Cardiac fibroblast (primary cell): ENCODE measurements at regions not wholly inside any gene's neighbourhood (a gene's known extent, or its start where the extent isn't known, plus 50 kb on each side); places are given as distances from the start of the nearest gene placed in this dataset.

ENCODE experiments used
- DNase-seq, 2 donors: peaks; one replicate each; pipeline versions ENCODE4 v3.0.0 to v3.0.0-alpha.2; 2010; ENCODE audit warnings: low read depth in 2 of 2
- H3K4me3 ChIP-seq, 2 donors: replicated peaks in 1 of 2; 1 replicate in 1 of 2; 2 replicates in 1 of 2; pipeline ENCODE4 v1.5.1; 2011; ENCODE audit warnings: low read depth in 2 of 2, low read length in 2 of 2, mild to moderate bottlenecking in 2 of 2, moderate library complexity in 1 of 2
- TF ChIP-seq, protein P1 (sequence below): IDR thresholded peaks from one replicate; pipeline ENCODE4 v1.5.1; 2011; ENCODE audit warnings: low read depth, mild to moderate bottlenecking, low read length, inconsistent platforms

- DNase-seq, result no peak
- no peak overlapping the region for H3K4me3 ChIP-seq
- TF ChIP-seq, protein P1, sequence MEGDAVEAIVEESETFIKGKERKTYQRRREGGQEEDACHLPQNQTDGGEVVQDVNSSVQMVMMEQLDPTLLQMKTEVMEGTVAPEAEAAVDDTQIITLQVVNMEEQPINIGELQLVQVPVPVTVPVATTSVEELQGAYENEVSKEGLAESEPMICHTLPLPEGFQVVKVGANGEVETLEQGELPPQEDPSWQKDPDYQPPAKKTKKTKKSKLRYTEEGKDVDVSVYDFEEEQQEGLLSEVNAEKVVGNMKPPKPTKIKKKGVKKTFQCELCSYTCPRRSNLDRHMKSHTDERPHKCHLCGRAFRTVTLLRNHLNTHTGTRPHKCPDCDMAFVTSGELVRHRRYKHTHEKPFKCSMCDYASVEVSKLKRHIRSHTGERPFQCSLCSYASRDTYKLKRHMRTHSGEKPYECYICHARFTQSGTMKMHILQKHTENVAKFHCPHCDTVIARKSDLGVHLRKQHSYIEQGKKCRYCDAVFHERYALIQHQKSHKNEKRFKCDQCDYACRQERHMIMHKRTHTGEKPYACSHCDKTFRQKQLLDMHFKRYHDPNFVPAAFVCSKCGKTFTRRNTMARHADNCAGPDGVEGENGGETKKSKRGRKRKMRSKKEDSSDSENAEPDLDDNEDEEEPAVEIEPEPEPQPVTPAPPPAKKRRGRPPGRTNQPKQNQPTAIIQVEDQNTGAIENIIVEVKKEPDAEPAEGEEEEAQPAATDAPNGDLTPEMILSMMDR, result no peak
These were observed 62.9 kb upstream of the PGRMC2 start for GRCh38 chr4:128350449-128351045.

DNA sequence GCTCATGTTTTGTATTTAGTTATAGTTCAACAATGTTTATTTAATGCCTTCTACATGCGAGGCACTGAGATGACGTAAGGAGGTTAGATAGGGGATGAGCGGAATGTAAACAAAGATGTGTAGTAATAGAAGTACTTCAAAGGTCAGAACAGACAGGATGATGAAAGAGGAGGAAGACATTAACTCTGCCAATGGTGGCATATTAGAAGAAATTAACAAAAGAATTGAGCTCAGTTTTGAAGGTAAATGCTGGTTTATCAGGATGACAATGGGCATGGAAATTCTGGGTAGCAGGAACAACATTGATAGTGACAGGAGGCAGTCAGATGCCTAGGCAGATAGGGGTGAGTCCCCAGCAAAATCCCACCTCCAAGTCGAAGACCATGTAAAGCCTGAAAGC is 62.3 kb upstream of the PGRMC2 start:
- DNase-seq, result peak; percentile 71 to 90
- TF ChIP-seq, protein P1, result no peak
- H3K4me3 ChIP-seq, result no peak overlapping the region

- no peak overlapping the region for H3K4me3 ChIP-seq
- TF ChIP-seq, protein P1, result no peak
- DNase-seq, result peak; percentile 55 to 59
These were observed 60.5 kb upstream of the PGRMC2 start for GRCh38 chr4:128347930-128348660.

DNA sequence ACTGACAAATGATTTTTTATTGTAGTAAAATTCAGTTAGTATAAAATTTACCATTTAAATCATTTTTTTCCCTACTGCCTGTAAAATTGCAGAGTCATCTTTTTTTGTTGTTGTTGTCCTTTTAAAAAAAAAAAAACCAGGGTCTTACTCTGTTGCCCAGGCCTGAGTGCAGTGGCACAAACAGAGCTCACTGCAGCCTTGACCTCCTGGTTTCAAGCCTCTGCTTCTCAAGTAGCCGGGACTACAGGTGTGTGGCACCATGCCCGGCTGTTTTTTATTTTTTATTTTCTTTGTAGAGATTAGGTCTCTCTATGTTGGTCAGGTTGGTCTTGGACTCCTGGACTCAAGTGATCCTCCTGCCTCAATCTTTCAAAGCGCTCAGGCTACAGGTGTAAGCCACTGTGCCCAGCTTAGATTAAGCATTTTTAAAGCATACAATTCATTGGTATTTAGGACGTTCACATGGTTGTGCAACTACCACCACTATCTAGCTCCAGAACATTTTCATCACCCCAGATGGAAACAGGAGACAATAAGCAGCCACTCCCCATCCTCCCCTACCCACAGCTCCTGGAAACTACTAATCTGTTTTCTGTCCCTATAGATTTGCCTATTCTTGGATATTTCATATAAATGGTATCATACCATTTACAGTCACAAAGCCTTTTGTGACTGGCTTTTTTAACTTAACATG is 59.7 kb upstream of the PGRMC2 start:
- peak; percentile 48 to 70 for DNase-seq
- TF ChIP-seq, protein P1, result no peak

GRCh38 chr4:128346054-128346716 is 58.6 kb upstream of the PGRMC2 start:
- no peak overlapping the region for H3K4me3 ChIP-seq
- DNase-seq, result peak in 1 of 2 donors; percentile 53
- TF ChIP-seq, protein P1, result no peak

More for the DNA sequence above, 59.7 kb upstream of the PGRMC2 start:
- no peak overlapping the region for H3K4me3 ChIP-seq

DNA sequence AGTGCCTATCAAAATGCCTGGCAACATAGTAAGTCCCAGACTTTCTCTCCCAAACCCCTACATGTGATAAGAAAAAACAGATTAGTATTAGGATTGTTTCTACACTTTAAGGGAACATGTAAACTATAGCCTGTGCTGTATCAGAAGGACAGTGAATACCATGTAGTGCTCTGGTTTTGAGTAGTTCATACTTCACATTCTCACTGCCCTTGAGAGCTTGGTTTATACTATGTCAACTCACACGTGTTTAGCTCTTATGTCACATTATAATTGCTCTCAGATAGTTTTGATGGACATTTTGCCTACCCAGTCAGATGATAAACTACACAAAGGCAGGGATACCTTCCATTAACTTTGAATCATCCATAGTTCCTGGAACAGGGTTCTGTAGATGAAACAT is 58.0 kb upstream of the PGRMC2 start:
- H3K4me3 ChIP-seq, result no peak overlapping the region
- no peak for DNase-seq
- TF ChIP-seq, protein P1, result no peak
